HG02571 (cell line): ENCODE measurements at regions not wholly inside any gene's neighbourhood (a gene's known extent, or its start where the extent isn't known, plus 50 kb on each side); places are given as distances from the start of the nearest gene placed in this dataset.

ENCODE experiments used
- ATAC-seq: cut with Tn5 transposase; IDR thresholded peaks from one replicate; pipeline ENCODE4 v1.9.1; 2021; ENCODE audit warnings: mild to moderate bottlenecking, moderate library complexity; ENCODE audit not compliant: unreplicated experiment

- ATAC-seq = no peak
Measured at GRCh38 chr2:128399690-128400291, 81.1 kb upstream of the HS6ST1 start.

GRCh38 chr2:128401680-128402079 is 83.0 kb upstream of the HS6ST1 start:
- ATAC-seq = no peak

- ATAC-seq = no peak
Measured at GRCh38 chr2:128402911-128403670, 84.4 kb upstream of the HS6ST1 start.

- ATAC-seq = no peak
Measured at GRCh38 chr2:128403814-128404708, 85.4 kb upstream of the HS6ST1 start.

GRCh38 chr2:128404709-128405466 is 86.2 kb upstream of the HS6ST1 start:
- no peak for ATAC-seq

- no peak for ATAC-seq
Measured at GRCh38 chr2:128405467-128405900, 86.8 kb upstream of the HS6ST1 start.

- no peak for ATAC-seq
Measured at GRCh38 chr2:128405981-128406613, 87.4 kb upstream of the HS6ST1 start.

GRCh38 chr2:128406736-128407554 is 88.3 kb upstream of the HS6ST1 start:
- no peak for ATAC-seq

GRCh38 chr2:128408349-128409305 is 90.0 kb upstream of the HS6ST1 start:
- ATAC-seq = no peak

GRCh38 chr2:128409326-128410034 is 90.8 kb upstream of the HS6ST1 start:
- ATAC-seq = no peak

- no peak for ATAC-seq
Measured at GRCh38 chr2:128410035-128410757, 91.5 kb upstream of the HS6ST1 start.

- no peak for ATAC-seq
Measured at GRCh38 chr2:128410758-128411215, 92.1 kb upstream of the HS6ST1 start.

GRCh38 chr2:128411431-128411830 is 92.8 kb upstream of the HS6ST1 start:
- ATAC-seq = no peak

GRCh38 chr2:128412181-128412871 is 93.7 kb upstream of the HS6ST1 start:
- no peak for ATAC-seq

GRCh38 chr2:128413014-128413717 is 94.5 kb upstream of the HS6ST1 start:
- no peak for ATAC-seq
